Activated naive CD4-positive, alpha-beta T cell treated with anti-CD3 and anti-CD28 coated beads, Interleukin-2, amount 50 U/mL, for 72 hours (primary cell): ENCODE measurements at regions not wholly inside any gene's neighbourhood (a gene's known extent, or its start where the extent isn't known, plus 50 kb on each side); places are given as distances from the start of the nearest gene placed in this dataset.

Experiments used
- ATAC-seq, 2 donors: fragments of 150-1000 bp; cut with Tn5 transposase; 2 replicates each; pipeline ENCODE4 v1.10.0; 2021; ENCODE audit warnings: mild to moderate bottlenecking in 2 of 2, moderate library complexity in 2 of 2
- DNase-seq, 2 donors: peaks; one replicate each; pipeline ENCODE4 v3.0.0; 2021 to 2022; ENCODE audit warnings: low spot score in 2 of 2
- H3K27ac Mint-ChIP-seq, 2 donors: one replicate each; pipeline ENCODE4 v1.8.0; 2022; ENCODE audit warnings: mild to moderate bottlenecking in 2 of 2, mixed read lengths in 2 of 2
- H3K36me3 Mint-ChIP-seq, 2 donors: one replicate each; pipeline ENCODE4 v1.8.0; 2022; ENCODE audit warnings: mixed read lengths in 2 of 2
- H3K9me3 Mint-ChIP-seq, 2 donors: one replicate each; pipeline ENCODE4 v1.8.0; 2022; ENCODE audit warnings: mixed read lengths in 2 of 2

DNA sequence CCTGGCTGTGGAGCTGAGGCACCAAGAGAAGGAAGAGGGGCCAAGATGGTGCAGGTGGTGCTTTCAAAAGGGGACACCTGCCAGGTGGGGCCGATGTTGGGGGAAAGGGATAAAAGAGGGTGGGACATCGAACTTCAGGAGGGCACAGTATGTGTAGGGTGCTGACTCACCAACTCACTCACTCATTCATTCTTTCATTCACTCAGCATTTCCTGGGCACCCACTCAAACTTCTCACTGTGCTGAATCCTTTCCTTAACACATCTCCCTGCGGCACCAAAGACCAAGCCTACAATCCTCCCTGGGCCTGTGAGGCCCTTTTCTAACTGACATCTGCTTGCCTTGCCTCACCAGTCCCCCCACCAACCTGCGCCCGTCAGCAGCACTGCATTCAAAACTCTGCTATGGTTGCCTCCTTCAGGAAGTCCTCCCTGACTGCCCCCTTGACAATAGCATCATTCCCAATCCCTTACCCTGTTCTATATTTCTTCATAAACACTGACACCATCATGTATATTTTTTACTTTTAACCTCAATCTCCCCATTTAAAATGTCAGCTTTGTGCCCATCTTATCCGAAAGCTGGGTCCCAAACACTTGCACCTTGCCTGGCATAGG lies 246.6 kb downstream of the MN1 start:
- no peak for ATAC-seq
- H3K27ac Mint-ChIP-seq, result no peak overlapping the region
- DNase-seq, result no peak
- H3K9me3 Mint-ChIP-seq, result peaks cover 0 to 6% of the 10 kb centered on the region in 2 donors
- no peaks in the 10 kb centered on the region for H3K36me3 Mint-ChIP-seq

DNA sequence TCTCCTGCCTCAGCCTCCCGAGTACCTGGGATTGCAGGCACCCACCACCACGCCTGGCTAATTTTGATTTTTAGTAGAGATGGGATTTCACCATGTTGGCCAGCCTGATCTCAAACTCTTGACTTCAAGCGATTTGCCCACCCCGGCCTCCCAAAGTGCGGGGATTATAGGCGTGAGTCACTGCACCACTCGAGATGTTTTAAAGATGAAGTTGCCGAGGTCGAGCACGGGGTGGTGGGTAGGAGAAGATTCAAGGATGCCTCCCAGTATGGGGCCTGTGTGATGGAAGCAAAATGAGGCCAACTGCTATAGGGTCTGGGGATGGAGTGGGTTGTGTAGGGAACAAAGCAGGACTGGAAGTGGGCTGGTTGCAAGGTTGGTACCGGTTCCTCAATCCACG lies 245.2 kb downstream of the MN1 start:
- ATAC-seq (no peak), DNase-seq (no peak)
- Mint-ChIP-seq H3K36me3 (no peaks in the 10 kb centered on the region), H3K27ac (no peak overlapping the region), H3K9me3 (peaks cover 0 to 6% of the 10 kb centered on the region in 2 donors)

DNA sequence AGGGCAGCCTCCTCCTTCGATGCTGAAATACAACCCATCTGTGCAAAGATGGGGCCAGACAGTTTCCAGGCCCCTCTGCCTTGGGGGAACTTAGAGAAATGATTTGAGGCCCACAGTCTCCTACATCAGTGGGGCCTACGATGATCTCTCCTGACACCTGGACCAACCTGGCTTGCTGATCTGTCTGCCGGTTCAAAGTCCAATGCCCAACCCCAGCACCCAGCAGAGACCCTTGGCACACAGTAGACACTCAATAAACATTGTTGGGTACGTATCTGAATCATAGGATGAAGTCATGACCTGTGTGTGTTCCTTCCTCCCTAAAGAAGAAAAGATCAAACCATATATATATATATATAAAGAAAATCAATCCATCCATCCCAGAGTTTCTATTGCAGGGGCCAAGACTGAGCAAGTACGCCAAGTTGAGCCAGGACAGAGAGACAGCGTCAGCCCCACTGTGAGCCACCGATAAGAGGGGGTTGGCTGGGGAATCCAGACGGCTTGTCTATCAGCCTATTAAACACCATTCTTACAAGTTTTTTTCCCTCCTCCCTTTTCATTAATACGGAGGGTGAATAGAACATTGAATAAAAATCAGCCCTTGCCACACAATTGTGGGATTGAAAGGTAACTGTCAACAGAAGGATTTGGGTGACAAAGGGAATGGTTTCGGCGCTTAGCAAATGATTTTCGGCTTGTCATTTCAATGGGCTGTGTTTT lies 244.1 kb downstream of the MN1 start:
- Mint-ChIP-seq H3K9me3 (peaks cover 0 to 6% of the 10 kb centered on the region in 2 donors), H3K36me3 (no peaks in the 10 kb centered on the region), H3K27ac (no peak overlapping the region)
- ATAC-seq, result no peak
- DNase-seq, result no peak

DNA sequence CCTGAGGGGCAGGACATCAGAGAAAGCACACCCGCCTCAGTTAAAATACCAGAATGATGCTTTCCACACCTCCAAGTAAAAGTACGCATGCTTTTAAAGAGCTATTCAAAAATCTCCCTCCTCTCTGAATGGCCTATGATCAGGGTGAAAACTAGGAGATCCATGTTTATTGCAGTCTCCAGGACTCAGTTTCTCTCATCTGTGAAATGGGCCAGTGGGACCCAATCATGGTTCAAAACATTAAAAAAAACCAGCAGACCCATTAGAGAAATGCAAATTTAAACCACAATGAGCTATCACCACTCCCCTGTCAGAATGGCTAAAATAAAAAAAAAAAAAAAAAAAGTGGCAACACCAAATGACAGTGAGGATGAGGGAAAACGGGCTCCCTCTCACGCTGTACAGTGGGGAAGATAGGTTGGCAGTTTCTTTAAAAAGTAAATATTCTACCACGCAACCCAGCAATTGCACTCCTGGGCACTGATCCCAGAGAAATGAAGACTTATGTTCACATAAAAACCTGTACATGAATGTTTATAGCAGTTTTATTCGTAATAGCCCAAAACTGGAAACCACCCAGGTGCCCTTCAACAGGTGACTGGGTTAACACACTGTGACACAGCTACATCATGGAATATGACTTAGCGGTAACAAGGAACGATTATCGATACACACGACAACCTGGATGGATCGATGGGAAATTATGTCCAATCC lies 242.7 kb downstream of the MN1 start:
- H3K36me3 Mint-ChIP-seq, result no peaks in the 10 kb centered on the region
- H3K9me3 Mint-ChIP-seq, result no peaks in the 10 kb centered on the region
- H3K27ac Mint-ChIP-seq, result no peak overlapping the region
- ATAC-seq (no peak), DNase-seq (no peak)

DNA sequence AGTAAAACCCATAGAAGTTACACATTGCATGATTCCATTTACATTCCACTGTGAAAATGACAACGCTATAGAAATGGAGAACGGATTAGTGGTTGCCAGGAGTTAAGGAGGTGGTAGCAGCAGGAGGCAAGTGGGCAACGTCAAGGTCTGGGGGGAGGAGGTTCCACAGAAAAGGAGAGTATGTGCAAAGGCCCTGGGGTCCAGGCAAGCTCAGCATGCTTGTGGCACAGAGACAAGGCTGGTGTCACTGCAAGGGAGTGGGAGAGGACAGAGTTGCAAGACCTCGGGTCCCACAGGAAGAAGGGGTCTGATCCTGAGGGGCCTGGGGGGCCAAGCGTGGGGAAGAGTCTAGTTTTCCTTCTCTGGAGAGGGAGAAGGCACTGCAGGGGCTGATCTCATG lies 240.8 kb downstream of the MN1 start:
- H3K36me3 Mint-ChIP-seq, result no peaks in the 10 kb centered on the region
- no peak for DNase-seq
- no peaks in the 10 kb centered on the region for H3K9me3 Mint-ChIP-seq
- no peak for ATAC-seq
- no peak overlapping the region for H3K27ac Mint-ChIP-seq

DNA sequence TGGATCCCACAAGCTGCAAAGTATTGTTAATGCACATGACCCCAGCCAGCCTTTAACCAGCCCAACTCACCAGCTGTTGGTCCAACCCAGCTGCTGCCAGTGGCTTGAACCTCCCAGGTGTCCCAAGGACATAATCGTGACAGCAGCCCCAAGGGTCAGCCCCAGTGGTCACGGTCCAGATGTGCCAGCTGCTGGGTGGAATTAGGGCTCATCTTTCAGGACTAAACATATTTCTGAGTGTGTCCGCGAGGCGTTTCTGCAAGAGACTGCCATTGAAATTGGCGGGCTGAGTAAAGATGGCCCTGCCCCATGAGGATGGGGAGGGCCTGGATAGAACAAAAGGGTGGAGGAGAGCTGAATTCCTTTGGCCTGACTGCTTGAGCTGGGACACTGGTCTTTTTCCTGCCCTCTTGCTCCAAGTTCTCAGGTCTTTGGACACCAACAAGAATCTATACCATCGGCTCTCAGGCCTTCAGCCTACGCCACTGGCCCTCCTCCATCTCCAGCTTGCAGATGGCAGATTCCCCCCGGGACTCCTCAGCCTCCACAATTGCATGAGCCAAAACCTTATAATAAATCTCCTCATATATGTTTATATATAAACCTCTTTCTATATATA lies 240.2 kb downstream of the MN1 start:
- ATAC-seq, result no peak
- H3K9me3 Mint-ChIP-seq, result no peaks in the 10 kb centered on the region
- no peak for DNase-seq
- H3K36me3 Mint-ChIP-seq, result no peaks in the 10 kb centered on the region
- no peak overlapping the region for H3K27ac Mint-ChIP-seq

DNA sequence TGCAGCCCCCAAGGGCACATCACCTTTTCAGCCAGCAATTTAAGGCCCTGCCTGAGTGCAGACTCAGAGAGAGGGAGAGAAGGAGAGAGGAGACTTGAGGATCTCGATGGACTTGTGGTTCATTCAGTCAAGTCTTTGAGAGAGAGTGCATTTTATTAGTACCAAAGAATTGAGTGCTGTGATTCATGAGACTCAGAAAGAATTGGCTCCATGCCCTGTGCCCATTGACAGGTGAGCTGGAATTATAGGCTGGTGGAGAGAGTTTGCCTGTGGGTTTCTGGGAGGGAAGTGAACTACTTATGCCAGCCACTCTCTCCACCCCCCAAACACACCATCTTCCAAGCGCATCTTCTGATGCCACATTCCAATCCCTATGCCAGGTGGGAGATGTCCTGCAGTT lies 236.8 kb downstream of the MN1 start:
- DNase-seq, result no peak
- ATAC-seq, result no peak
- Mint-ChIP-seq H3K36me3 (no peaks in the 10 kb centered on the region), H3K9me3 (no peaks in the 10 kb centered on the region), H3K27ac (no peak overlapping the region)

DNA sequence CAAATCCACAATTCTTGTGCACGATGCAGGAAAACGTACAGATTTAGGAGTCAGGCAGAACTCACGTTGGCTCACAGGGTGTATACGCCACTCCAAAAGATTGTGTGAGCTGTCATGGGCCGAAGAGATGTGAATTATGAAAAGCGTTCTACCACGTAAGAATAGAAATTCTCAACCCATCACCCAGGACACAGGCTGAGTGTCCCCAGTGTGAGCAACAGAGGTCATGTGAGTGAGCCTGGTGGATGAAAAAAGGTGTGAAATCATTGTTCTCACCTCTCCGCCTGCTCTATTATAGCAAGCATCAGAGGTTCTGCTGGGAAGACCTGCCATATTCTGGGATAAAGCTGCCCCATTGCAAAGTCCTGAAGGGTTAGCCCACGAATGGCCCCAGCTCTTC lies 235.0 kb downstream of the MN1 start:
- H3K36me3 Mint-ChIP-seq, result no peaks in the 10 kb centered on the region
- no peak for DNase-seq
- H3K27ac Mint-ChIP-seq, result peak overlapping the region in 1 of 2 donors; percentile 29
- ATAC-seq, result no peak
- no peaks in the 10 kb centered on the region for H3K9me3 Mint-ChIP-seq

DNA sequence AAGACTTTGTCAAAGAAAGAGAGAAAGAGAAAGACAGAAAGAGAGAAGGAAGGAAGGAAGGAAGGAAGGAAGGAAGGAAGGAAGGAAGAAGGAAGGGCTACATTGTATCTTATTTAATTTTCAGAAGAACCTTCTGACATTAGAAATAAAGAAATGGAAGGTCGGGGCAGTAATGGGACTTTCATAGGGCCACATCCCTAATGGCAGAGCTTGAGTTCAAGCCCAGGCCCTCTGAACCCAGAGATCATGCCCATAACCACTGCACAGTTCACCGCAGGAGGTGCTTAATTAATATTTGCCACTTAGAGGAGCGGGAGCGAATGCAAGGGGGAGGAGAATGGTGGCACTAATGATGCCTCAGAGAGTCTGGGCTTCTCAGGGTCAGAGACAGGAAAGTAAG lies 233.3 kb downstream of the MN1 start:
- no peak for DNase-seq
- Mint-ChIP-seq H3K36me3 (peaks cover 6 to 7% of the 10 kb centered on the region in 2 donors), H3K27ac (no peak overlapping the region), H3K9me3 (peaks cover 5 to 7% of the 10 kb centered on the region in 2 donors)
- no peak for ATAC-seq

DNA sequence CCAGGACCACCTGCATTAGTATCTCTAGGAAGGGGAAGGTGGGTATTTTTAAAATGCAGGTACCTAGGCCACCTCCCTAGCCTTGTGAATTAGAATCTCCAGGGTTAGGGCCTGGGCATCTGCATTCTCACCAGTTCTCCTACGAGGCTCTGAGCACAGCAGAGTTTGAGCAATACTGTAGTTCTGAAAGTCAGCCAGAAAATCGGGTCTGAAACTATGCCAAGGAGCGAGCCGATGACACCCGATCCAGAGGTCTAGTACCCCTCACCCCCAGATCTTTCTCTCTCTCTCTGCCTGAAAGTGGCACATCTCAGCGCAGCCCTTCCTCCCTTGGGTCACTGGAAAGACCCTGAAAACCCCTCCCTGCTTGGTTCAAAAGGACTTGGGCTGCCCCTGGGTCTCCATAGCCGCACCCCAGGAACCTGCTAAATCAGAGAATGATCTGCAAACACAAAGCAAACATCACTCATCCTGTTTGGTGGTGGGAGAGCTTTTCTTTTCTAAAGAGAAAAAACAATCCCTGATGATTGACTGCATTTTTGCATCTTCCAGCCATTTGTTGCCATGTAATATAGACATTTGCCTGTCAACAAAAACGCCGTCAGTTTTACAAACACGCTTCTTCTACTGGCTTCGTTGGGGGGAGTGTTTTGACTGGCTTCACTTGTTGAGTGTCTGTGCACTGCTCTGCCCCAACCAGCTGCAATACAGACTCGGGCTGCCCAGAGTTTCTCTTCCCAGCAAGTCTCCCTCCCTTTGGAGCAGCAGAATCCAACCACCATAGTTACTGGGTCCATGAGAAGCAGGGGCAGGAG lies 229.9 kb downstream of the MN1 start:
- no peak for ATAC-seq
- Mint-ChIP-seq H3K9me3 (peaks cover 5 to 7% of the 10 kb centered on the region in 2 donors), H3K27ac (no peak overlapping the region), H3K36me3 (peaks cover 6 to 7% of the 10 kb centered on the region in 2 donors)
- no peak for DNase-seq

DNA sequence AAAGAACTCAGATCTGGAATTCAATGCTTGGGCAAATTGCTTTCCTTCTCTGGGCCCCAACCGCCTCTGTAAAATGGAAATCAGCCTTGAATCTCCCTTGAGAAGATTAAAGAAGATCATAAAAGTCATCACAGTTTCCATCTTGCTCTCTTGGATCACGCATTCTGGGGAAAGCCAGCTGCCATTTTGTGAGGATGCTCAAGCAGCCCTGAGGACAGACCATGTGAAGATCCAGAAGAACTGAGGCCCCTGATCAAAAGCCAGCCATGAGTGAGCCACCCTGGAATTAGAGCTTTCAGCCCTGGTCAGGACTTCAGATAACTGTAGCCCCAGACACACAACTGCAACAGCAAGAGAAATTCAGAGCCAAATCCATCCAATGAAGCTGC lies 229.3 kb downstream of the MN1 start:
- H3K27ac Mint-ChIP-seq, result no peak overlapping the region
- ATAC-seq, result no peak
- no peak for DNase-seq
- H3K9me3 Mint-ChIP-seq, result peaks cover 5 to 7% of the 10 kb centered on the region in 2 donors
- H3K36me3 Mint-ChIP-seq, result peaks cover 6 to 7% of the 10 kb centered on the region in 2 donors

DNA sequence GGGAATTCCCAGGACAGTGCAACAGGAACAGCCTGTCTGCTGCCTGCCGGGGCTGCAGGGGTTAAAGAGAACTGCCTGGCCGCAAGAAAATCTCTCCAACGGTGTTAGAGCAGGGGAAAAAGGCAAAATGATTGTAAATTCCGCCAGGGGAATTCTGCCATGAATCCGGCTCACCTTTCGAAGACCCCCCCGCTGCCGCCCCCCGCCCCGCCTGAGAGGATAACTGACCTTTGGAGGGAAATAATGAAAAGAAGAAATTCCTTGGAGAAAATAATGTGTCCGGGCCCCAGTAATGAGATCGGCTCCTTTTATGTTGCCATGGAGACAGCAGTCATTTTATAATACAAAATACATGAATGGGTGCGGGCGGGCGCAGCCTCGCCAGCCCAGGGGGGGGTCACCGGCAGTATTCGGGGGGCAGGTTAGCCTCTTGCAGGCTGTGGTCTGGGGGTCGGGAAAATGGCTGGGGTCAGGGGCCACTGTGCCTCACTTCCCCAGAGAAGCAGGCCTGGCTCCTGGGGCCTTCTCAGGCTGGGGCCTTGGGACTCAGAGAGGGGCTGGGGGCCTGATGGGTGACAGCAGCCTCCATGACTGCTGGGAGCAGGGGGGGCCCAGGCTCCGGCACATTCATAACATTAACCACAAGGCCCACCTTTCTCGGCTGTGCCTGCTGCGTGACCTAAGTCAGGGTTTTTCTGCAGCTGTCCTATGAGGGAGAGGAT lies 228.1 kb downstream of the MN1 start:
- H3K36me3 Mint-ChIP-seq, result peaks cover 6 to 7% of the 10 kb centered on the region in 2 donors
- H3K9me3 Mint-ChIP-seq, result peaks cover 5 to 7% of the 10 kb centered on the region in 2 donors
- H3K27ac Mint-ChIP-seq, result no peak overlapping the region
- no peak for ATAC-seq
- no peak for DNase-seq

DNA sequence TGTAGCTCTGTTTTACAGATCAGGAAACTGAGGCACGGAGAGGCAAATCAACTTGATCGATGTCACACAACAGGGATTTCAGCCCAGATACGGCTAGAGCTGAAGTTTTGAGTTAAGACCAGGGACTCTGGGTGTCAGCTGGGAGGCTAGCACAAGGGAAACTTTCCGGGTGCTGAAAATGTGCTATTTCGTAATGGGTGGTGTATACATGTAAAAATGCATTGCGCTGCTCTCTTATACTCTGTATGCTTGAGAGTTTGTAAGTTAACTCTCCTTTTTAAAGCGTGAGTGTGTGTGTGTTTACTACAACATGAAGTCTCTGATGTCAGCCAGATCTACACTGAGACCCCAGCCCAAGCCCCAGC lies 227.6 kb downstream of the MN1 start:
- Mint-ChIP-seq H3K36me3 (peaks cover 6 to 7% of the 10 kb centered on the region in 2 donors), H3K27ac (no peak overlapping the region), H3K9me3 (peaks cover 5 to 7% of the 10 kb centered on the region in 2 donors)
- DNase-seq (no peak), ATAC-seq (no peak)

DNA sequence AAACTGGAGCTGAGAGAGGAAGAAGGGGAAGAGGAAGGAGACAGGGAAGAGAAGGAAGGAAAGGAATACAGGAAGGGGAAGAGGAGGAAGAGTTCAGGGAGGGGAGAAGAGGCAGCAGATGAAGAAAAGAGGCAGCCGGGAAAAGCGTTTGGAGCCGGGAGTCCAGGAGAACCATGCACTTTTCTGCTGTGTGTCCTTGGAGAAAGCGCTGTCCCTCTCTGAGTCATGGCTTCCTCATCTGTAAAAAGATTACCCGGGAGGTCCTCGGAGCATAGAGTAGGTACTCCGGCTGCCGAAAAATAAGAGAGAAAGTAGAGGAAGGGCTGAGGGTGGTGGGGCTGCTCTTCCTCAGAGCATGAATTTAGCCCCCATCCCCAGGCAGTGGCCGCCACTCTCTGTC lies 226.9 kb downstream of the MN1 start:
- Mint-ChIP-seq H3K27ac (no peak overlapping the region), H3K9me3 (peaks cover 5 to 7% of the 10 kb centered on the region in 2 donors), H3K36me3 (peaks cover 6 to 7% of the 10 kb centered on the region in 2 donors)
- ATAC-seq, result no peak
- no peak for DNase-seq

DNA sequence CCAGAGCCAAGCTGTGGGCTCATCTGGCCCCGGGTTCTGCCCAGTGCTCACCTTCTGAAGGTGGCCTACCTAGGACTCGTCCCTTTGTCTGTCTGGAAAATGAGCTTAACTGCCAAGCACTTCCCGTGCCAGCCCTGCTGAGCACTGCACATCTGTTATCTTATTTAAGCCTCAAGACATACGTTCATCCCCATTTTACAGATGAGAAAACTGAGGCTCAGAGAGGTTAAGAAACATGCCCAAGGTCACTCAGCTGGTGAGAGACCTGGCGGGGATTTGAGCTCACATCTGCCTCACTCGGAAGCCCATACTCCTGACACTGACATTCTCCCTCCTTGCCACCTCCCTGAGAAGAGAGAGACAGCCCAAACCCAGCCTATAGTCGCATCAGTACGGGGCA lies 226.2 kb downstream of the MN1 start:
- ATAC-seq, result no peak
- Mint-ChIP-seq H3K36me3 (peaks cover 6 to 7% of the 10 kb centered on the region in 2 donors), H3K9me3 (peaks cover 5 to 7% of the 10 kb centered on the region in 2 donors), H3K27ac (no peak overlapping the region)
- DNase-seq, result no peak

DNA sequence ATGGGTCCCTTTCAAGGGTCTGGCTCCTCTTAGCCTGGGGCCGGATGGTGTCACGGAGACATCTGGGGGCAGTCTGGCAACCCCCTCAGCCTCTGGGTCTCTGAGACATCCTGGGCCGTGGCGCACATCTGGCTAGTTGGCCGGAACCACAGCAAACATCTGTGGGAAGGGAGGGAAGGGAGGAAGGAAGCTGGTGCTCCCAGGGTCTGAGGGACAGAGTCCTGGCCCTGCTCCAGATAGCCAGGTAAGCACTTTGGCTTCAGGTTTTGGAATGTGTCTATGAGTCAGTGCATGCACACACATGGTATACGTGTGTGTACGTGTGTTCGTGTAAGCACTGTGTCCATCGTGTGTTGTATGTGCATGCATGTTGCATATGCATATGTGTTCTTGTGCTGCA lies 225.1 kb downstream of the MN1 start:
- ATAC-seq (no peak), DNase-seq (no peak)
- Mint-ChIP-seq H3K27ac (no peak overlapping the region), H3K9me3 (peaks cover 5 to 7% of the 10 kb centered on the region in 2 donors), H3K36me3 (peaks cover 6 to 7% of the 10 kb centered on the region in 2 donors)
